HG03521 (cell line): ENCODE measurements at regions not wholly inside any gene's neighbourhood (a gene's known extent, or its start where the extent isn't known, plus 50 kb on each side); places are given as distances from the start of the nearest gene placed in this dataset.

Experiments used
- ATAC-seq: cut with Tn5 transposase; IDR thresholded peaks from one replicate; pipeline ENCODE4 v1.9.1; 2021; ENCODE audit warnings: mild to moderate bottlenecking, moderate library complexity; ENCODE audit not compliant: unreplicated experiment

- ATAC-seq = no peak
Measured at GRCh38 chr5:58357799-58358500, 101.9 kb downstream of the PLK2 start.

GRCh38 chr5:58357121-58357520, 102.8 kb downstream of the PLK2 start:
- no peak for ATAC-seq

DNA sequence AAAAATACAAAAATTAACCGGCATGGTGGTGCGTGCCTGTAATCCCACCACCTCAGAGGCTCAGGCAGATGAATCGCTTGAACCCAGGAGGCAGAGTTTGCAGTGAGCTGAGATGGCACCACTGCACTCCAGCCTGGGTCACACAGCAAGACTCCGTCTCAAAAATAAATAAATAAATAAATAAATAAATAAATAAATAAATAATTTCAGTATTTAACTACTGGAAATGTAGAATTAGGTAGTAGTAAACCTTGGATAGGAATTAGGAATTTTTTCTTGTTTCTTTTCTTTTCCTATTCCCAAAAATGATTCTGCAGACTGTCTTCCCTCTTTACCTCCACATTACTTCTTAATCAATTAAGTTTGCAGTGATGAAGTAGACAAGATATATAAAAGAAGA, 103.2 kb downstream of the PLK2 start:
- ATAC-seq = no peak

DNA sequence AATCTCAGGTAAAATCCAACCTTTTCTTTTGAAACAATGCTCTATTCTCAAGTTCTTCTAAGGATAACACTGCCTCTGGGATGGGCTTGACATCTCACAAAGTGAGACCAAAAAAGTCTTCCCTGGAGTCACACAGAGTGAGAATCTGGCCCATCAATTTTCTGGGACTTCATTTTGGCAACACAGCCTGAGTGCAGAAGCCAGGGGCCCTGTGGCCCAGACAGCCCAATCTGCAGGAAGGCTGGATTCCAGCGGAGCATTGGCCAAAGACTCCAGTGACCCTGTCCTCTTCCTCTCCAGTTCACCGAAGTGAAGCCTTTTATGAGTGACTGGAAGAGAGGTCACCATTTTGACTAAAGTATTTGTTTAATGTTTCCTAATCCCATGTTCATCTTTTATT, 105.1 kb downstream of the PLK2 start:
- ATAC-seq = no peak

DNA sequence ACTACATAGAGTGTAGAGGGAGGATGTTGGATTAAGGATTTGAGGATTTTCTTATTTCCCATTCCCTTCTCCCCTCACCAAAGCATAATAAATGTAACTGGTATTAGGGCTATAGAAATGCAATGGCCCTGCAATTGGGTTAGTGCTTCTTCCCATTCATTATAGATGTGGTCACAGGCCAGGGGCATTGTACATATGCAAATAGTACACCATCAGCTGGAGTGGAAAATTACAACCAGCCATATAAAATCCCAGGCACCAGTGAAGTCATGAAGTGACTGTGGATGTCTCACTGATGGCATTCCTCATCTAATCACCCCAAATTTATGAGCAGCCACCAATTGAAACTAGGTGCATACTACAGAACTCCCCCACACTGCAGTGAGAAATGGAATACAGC, 105.9 kb downstream of the PLK2 start:
- ATAC-seq = no peak

DNA sequence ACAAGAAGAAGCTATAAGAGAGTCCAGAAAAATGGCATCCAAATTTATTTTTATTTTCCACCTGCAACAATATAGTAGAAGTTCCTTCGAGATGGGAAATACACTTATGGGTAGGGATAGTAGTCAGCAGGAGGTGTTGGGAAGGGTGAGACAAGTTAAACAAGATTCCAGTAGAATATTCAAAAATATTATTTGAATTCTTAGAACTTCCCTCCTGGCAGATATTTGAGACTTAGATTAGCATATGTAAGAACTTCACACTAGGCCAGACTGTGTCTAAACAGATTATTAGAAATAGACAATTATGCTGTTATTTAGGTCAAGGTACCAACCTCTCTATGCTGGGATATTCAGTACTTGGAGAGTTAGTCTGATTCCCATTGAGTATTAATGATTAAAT, 108.7 kb downstream of the PLK2 start:
- no peak for ATAC-seq

GRCh38 chr5:58348996-58349728, 110.7 kb downstream of the PLK2 start:
- ATAC-seq = no peak

DNA sequence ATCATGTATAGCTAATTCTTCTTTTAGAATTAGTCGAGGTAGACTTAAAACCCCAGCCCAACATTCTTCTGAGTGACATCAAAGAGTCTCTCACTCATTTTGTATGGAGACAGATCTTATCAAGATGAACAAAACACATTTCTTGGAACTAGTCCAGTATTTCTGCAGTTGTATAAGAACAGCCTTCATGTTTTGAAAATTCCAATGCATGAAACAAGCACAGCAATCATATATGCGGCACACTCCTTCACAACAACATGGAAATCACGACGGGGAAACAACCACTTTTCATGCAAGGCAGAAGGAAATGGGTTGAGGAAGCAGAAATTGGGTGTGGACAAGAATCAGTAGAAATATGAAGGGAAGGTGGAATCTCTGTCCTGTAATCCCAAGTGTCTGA, 113.8 kb downstream of the PLK2 start:
- ATAC-seq = no peak

DNA sequence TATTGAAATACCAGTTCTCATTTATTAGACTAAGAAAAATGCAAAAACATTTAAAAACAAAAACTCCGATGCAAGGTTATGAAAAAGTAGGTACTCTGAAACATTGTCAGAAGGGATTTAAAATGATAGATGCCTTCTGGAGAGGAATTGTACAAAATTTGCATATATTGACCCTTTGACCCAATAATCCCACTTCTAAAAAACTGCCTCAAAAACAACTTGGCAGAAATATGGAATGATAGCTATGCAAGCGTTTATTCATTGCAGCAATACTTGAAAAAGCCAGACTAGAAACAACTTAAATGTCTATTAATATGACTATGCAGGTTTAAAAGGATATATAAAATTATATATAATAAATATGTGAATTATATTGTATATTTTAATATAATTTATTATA, 118.4 kb downstream of the PLK2 start:
- ATAC-seq = no peak

DNA sequence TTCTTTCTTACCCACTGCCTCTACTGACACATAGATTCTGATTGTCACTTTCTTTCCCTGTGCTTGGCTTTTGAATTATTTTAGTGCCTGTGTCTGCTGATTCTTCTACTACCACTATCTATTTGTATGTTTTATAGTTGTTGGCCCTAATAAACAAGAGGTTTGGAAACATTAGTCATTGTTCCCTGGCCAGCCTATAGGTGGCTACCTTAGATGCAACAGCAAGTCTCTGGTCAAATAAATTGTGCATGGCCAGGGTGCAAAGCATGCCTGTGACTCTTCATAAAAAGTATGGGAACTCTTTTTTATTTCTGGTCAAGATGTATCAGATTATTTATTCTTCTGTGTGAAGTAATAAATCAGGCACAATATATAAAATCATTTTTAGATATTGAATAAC, 124.4 kb downstream of the PLK2 start:
- ATAC-seq = no peak

DNA sequence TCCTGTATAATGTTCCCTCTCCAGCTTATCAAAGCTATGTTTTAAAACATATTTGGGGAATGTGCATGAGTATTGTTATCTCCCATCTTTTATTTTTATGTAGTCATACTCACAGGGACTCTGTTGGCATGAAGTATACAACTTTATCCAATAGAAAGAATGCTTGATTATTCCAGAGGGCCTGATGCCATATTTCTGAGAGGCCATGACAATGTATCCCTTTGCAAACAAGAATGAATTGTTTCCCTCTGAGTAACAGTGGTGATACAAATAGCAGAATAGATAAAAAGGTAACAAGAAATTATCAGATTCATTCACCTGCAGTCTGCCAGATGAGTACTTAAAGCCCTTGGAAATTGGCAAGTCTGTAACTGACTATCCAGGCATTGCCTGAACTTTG, 125.9 kb downstream of the PLK2 start:
- no peak for ATAC-seq

- no peak for ATAC-seq
Measured at GRCh38 chr5:58330781-58331180, 129.1 kb downstream of the PLK2 start.

- no peak for ATAC-seq
Measured at GRCh38 chr5:58327289-58327688, 132.6 kb downstream of the PLK2 start.

- ATAC-seq = no peak
Measured at GRCh38 chr5:58326022-58326421, 133.9 kb downstream of the PLK2 start.

DNA sequence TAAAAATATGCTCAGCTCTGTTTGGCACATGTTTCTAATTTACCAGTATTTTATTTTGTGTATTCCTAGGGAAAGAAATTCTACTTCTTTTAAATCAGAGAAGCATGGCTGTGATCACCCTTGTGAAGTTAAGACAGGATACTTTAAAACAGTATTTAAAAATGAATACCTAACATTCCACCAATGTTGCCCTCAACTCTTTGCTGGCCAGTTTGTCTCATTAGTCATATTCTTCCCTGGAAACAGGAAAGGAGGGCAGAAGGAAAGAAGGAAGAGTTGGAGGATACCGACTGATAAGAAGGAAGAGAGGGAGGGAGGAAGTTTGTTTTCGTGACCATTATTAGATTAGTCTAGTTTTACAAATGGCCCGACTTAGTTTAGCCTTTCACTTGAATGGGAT, 137.4 kb downstream of the PLK2 start:
- no peak for ATAC-seq

DNA sequence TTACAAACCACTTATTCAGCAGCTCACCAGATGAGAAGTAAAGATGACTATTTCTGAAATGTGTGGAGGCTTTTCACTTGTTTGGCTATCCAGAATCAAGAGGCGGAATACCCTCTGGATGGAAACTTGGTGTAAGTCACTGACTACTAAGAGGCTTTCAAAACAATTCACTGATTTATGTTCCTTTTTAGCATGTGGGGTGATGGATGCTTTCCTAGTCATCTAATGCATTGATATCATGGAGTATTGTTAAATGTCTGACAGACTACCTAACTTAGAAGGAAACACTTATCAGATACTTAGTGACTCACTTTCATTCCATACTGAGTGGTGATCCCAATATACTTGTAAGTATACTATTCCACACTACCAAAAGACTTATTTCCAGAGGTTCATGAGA, 141.4 kb downstream of the PLK2 start:
- ATAC-seq = no peak

DNA sequence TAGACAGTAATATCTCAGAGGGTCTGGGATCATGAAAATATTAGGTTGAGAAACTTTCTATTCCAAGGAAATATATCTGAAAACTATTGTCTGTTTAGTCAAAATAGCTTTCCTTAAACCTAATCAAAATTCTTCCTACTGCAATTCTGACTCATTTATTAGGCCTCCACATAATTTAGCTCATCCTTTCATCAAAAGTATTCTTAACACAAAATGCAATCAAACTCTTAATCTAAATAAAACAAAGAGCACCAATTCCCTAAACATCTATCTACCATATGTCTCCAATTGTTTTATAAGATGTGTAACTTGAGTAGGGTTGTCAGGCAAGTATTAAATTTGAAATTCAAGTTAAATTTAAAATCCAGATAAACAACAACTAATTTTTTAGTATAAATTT, 142.1 kb downstream of the PLK2 start:
- no peak for ATAC-seq

DNA sequence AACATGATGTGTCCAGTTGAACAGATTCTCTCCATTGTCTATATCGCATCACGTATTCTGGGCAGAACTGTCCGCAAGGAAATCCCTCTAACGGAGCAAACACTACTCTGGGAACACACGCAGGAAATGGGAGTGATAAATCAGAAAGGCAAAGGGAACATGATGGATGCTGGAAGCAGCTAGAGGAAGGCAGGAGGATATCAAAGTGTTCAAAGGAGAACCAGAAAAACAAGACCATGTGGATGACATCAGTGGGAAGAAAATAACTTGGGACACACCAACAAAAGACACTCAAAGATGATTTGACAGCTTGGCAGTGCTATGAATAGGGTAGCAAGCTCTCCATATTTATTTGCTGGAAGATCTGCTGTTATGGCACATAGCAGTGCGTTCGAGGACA, 142.9 kb downstream of the PLK2 start:
- ATAC-seq = no peak

GRCh38 chr5:58315794-58316193, 144.1 kb downstream of the PLK2 start:
- no peak for ATAC-seq

- no peak for ATAC-seq
Measured at GRCh38 chr5:58314356-58315210, 145.3 kb downstream of the PLK2 start.

GRCh38 chr5:58312299-58312698, 147.6 kb downstream of the PLK2 start:
- ATAC-seq = no peak

GRCh38 chr5:58311526-58311925, 148.4 kb downstream of the PLK2 start:
- no peak for ATAC-seq
